Activated B cell treated with CpG ODN at 0.5 μM for 24 hours (primary cell): ENCODE measurements at regions not wholly inside any gene's neighbourhood (a gene's known extent, or its start where the extent isn't known, plus 50 kb on each side); places are given as distances from the start of the nearest gene placed in this dataset.

ENCODE experiments used
- ATAC-seq: fragments of 200-7000 bp; cut with Tn5 transposase; one replicate; pipeline ENCODE4 v1.10.0; 2021; ENCODE audit warnings: low read depth, mild to moderate bottlenecking, moderate library complexity
- CTCF ChIA-PET: fragments of 350-600 bp; sonication (Branson Sonifier 250); formaldehyde crosslinking; loops from one replicate; lab custom pipeline; 2021; ENCODE audit warnings: antibody characterized with exemption; lab: Charles Lee
- POLR2A ChIA-PET: fragments of 350-600 bp; sonication (Branson Sonifier 250); formaldehyde crosslinking; loops from one replicate; lab custom pipeline; 2021; ENCODE audit warnings: antibody characterized with exemption; lab: Charles Lee
- DNase-seq: peaks from one replicate; pipeline ENCODE4 v3.0.0; 2022
- H3K27ac Mint-ChIP-seq: one replicate; pipeline ENCODE4 v1.8.0; 2020; ENCODE audit warnings: mixed read lengths
- H3K27me3 Mint-ChIP-seq: one replicate; pipeline ENCODE4 v1.8.0; 2021; ENCODE audit warnings: mixed read lengths
- H3K36me3 Mint-ChIP-seq: one replicate; pipeline ENCODE4 v1.8.0; 2021; ENCODE audit warnings: low read depth, mixed read lengths
- H3K4me1 Mint-ChIP-seq: one replicate; pipeline ENCODE4 v1.8.0; 2021; ENCODE audit warnings: mixed read lengths
- H3K4me3 Mint-ChIP-seq: one replicate; pipeline ENCODE4 v1.8.0; 2020; ENCODE audit warnings: mild to moderate bottlenecking, mixed read lengths
- H3K9me3 Mint-ChIP-seq: one replicate; pipeline ENCODE4 v1.8.0; 2020; ENCODE audit warnings: mixed read lengths
- intact Hi-C: fragments of 100-400 bp; cut with micrococcal nuclease; formaldehyde crosslinking; loops from one replicate; pipeline ENCODE4 v1.15.1; 2024
- TF ChIP-seq, protein P1 (sequence below): fragments of 200-600 bp; IDR thresholded peaks from one replicate; pipeline ENCODE4 v1.8.0; 2022; ENCODE audit warnings: antibody characterized with exemption, mild to moderate bottlenecking

DNA sequence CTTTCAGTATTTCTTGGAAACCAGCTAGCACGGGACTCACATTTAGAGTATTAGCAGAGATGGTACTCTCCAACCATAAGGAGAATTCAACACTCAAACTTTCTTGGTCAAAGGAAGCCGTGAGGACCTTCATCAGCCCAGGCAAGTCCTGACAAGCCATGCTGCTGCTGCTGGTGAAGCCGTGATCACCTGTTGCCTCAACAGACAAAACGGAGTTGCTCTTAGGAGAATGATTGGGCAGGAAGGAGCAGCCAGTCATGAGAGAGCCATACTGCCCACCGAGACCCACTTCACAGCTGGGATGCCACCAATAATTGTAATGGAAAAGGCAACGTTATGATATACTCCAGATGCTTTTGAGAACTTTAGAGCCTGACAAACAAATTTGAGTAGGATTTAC lies 60.8 kb upstream of the PLPP4 start:
- TF ChIP-seq, protein P1, sequence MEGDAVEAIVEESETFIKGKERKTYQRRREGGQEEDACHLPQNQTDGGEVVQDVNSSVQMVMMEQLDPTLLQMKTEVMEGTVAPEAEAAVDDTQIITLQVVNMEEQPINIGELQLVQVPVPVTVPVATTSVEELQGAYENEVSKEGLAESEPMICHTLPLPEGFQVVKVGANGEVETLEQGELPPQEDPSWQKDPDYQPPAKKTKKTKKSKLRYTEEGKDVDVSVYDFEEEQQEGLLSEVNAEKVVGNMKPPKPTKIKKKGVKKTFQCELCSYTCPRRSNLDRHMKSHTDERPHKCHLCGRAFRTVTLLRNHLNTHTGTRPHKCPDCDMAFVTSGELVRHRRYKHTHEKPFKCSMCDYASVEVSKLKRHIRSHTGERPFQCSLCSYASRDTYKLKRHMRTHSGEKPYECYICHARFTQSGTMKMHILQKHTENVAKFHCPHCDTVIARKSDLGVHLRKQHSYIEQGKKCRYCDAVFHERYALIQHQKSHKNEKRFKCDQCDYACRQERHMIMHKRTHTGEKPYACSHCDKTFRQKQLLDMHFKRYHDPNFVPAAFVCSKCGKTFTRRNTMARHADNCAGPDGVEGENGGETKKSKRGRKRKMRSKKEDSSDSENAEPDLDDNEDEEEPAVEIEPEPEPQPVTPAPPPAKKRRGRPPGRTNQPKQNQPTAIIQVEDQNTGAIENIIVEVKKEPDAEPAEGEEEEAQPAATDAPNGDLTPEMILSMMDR: no peak
- no peak overlapping the region for H3K27ac Mint-ChIP-seq
- H3K4me3 Mint-ChIP-seq: no peak overlapping the region
- ChIA-PET POLR2A (no interaction called here), CTCF (no interaction called here)
- H3K4me1 Mint-ChIP-seq: no peaks in the 10 kb centered on the region
- intact Hi-C loops: no loop called here
- H3K9me3 Mint-ChIP-seq: no peaks in the 10 kb centered on the region
- no peak for DNase-seq
- H3K27me3 Mint-ChIP-seq: peaks cover 7% of the 10 kb centered on the region
- no peaks in the 10 kb centered on the region for H3K36me3 Mint-ChIP-seq
- no peak for ATAC-seq

DNA sequence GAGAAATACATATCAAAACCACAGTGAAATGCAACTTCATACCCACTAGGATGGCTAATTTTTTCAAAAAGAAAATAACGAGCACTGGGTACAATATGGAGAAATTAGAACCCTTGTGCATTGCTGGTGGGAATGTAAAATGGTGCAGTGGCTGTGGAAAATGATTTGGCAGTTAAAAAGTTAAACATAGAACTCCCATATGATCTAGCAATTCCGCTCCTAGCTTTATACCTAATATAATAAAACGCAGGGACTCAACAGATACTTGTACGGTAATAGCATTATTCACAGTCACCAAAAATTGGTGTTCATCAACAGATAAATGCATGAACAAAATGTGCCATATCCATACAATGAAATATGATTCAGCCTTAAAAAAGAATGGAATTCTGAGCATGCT lies 58.8 kb upstream of the PLPP4 start:
- TF ChIP-seq, protein P1: no peak
- ChIA-PET POLR2A (no interaction called here), CTCF (no interaction called here)
- H3K4me1 Mint-ChIP-seq: no peaks in the 10 kb centered on the region
- intact Hi-C loops: no loop called here
- H3K9me3 Mint-ChIP-seq: no peaks in the 10 kb centered on the region
- no peak for ATAC-seq
- DNase-seq: no peak
- H3K36me3 Mint-ChIP-seq: no peaks in the 10 kb centered on the region
- peaks cover 4% of the 10 kb centered on the region for H3K27me3 Mint-ChIP-seq
- no peak overlapping the region for H3K27ac Mint-ChIP-seq
- H3K4me3 Mint-ChIP-seq: no peak overlapping the region

DNA sequence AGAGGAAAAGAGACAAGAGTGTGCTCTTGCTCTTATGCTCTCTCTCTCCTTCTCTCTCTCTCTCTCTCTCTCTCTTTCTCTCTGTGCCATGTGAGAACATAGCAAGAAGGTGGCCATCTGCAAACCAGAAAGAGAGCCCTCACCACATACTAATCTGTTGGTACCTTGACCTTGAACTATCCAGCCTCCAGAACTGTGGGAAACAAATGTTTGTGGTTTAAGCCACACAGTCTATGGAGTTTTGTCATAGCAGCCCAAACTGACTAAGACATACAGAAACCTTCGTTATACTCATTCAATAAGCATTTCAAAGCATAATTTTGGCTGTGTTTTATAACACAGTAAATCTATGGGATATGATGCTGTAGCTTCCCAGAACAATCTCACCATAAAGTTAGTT lies 56.4 kb upstream of the PLPP4 start:
- DNase-seq (no peak), ATAC-seq (no peak)
- POLR2A ChIA-PET: no interaction called here
- Mint-ChIP-seq H3K4me1 (no peaks in the 10 kb centered on the region), H3K4me3 (no peak overlapping the region), H3K27ac (no peak overlapping the region), H3K9me3 (no peaks in the 10 kb centered on the region), H3K27me3 (no peaks in the 10 kb centered on the region), H3K36me3 (no peaks in the 10 kb centered on the region)
- TF ChIP-seq, protein P1: no peak
- CTCF ChIA-PET: no interaction called here
- intact Hi-C loops: no loop called here

DNA sequence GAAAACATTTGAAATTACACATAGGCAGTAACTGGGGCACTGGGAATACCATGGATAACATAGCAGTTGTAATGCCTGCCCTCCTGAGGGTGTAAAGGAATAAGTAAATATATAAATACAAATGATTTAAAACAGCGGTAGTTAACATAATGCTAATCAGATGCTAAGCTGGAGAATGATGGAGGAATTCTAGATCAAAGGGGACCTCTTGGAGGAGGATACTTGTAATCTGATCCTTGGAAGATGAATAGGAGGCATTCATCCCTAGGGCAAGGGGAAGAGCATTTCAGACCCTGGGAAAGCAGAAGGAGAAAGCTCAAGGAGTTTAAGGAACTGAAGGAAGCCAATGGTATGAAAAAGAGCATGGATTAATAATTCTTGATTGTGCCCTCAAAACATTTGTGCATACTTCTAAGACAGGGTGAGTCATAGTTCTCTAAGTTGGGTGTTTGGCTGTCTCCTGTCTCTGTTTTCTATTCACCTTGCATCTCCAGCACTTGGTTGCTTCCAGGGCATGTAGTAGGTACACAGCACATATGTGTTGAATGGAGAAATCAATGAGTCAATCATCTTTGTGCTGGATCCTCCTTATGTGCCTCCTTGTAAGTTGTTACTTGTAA lies 54.8 kb upstream of the PLPP4 start:
- no peak overlapping the region for H3K27ac Mint-ChIP-seq
- no peaks in the 10 kb centered on the region for H3K36me3 Mint-ChIP-seq
- no peaks in the 10 kb centered on the region for H3K9me3 Mint-ChIP-seq
- intact Hi-C loops: no loop called here
- TF ChIP-seq, protein P1: no peak
- no peak for DNase-seq
- POLR2A ChIA-PET: no interaction called here
- no peak overlapping the region for H3K4me3 Mint-ChIP-seq
- CTCF ChIA-PET: no interaction called here
- H3K4me1 Mint-ChIP-seq: no peaks in the 10 kb centered on the region
- no peaks in the 10 kb centered on the region for H3K27me3 Mint-ChIP-seq
- ATAC-seq: no peak

DNA sequence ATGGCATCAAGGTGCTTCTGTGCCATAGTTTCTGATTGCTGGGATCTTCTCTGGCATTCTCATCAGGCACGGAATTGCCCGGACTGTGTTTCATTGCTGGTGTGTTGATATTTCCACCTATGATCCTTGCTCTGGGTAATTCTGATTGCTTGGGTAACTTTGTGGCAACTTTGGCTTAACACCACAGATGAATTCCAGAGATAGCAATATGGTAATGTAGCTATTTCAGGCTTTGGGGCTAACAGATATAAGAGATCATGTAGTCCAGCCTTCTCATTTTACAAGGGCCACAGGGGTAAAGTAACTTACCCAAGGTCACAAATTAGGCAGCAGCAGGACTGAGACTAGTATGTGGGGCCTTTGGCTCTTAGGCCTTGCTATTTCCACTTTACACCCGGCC lies 53.9 kb upstream of the PLPP4 start:
- Mint-ChIP-seq H3K27me3 (no peaks in the 10 kb centered on the region), H3K4me3 (no peak overlapping the region), H3K27ac (no peak overlapping the region), H3K9me3 (no peaks in the 10 kb centered on the region), H3K36me3 (no peaks in the 10 kb centered on the region), H3K4me1 (no peaks in the 10 kb centered on the region)
- intact Hi-C loops: no loop called here
- TF ChIP-seq, protein P1: no peak
- ATAC-seq (no peak), DNase-seq (no peak)
- ChIA-PET CTCF (no interaction called here), POLR2A (no interaction called here)
